Stimulated activated CD4-positive, alpha-beta T cell treated with anti-CD3 and anti-CD28 coated beads, Interleukin-1b, Interleukin-23, amount 100 ng/mL, for 1 hour (primary cell): ENCODE measurements at regions not wholly inside any gene's neighbourhood (a gene's known extent, or its start where the extent isn't known, plus 50 kb on each side); places are given as distances from the start of the nearest gene placed in this dataset.
"Not testable (repeated sequence)": the region's sequence is repeated elsewhere in the genome, so short reads cannot be mapped to it uniquely, and the experiment has no call there.

Experiments
- DNase-seq, 2 donors: peaks; one replicate each; pipeline ENCODE4 v3.0.0-alpha.2; 2020; ENCODE audit warnings: low read depth in 2 of 2

DNA sequence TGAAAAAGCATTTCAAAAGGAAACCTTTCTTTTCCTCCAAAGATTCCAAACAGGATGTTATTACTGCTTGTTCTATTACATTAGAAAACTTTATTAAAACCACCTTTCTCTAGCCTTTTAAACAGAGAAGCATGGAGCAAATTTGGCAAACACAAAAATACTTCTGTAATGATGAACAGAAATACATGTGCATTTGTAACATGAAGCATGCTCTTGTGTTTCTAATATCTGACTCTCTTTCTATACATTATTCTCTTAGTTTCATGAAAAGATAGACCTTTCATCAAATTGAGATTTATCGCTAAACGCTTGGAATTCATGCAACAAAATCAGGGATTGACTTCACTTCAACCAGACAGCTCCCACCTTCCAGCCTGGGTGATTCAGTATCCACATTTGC, 152.8 kb upstream of the IRS2 start:
- no peak for DNase-seq

DNA sequence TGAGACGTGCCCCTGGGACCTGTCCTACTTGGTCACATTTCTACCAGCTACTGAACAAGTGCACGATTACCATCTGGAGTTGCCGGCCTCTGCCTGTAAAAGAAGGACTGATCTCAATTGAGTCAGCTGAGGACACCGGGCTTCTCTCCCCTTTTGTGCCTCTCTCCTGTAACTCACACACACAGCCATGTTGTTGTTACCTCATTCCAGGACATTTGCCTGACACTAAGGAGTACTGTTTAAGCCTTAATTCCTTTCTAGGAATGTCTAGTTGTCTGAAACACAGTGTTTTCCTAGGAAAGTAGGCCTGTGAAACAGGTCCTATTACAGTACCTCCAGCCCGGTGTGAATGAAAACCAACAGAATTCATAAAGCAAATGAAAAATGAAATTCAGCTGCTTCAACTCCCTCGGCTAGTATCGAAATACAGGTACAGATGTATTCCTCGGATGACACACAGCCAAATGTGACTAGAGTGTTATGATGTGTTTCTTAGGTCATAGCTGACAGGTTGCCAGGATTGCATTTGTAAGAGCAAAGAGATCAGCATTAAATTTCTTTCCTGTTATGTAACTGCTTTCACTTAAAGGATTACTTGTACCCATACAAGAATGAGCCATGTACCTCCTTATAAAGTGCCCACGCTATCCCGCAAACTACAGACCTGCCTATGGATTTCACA, 152.0 kb upstream of the IRS2 start:
- no peak for DNase-seq

DNA sequence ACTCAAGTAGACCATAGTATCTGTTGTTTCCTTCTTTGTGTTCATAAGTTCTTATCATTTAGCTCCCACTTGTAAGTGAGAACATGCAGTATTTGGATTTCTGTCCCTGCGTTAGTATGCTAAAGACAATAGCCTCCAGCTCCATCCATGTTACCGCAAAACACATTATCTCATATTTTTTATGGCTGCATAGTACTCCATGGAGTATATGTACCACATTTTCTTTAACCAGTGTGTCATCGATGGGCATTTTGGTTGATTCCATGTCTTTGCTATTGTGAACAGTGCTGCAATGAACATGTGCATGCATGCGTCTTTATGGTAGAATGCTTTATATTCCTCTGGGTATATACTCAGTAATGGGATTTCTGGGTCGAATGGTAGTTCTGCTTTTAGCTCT, 148.1 kb upstream of the IRS2 start:
- DNase-seq: not testable (repeated sequence)

DNA sequence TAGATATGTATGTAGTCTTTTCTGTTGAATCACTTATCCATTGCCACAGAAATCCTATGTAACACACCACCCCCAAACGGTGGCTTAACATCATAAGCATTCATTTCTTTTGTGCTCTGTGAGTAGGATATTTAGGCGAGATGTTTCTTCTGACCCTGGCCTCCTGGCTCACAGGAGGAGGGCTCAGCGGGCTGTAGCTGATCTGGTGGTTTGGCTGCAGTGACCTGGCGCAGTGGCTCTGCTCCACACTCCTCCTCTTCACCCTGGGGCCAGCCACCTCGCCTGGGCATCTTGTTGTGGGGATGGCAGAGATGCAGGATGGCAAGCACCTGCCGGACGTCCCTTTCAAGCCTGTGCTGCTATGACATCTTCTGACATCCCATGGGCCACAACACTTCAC, 147.1 kb upstream of the IRS2 start:
- no peak for DNase-seq

DNA sequence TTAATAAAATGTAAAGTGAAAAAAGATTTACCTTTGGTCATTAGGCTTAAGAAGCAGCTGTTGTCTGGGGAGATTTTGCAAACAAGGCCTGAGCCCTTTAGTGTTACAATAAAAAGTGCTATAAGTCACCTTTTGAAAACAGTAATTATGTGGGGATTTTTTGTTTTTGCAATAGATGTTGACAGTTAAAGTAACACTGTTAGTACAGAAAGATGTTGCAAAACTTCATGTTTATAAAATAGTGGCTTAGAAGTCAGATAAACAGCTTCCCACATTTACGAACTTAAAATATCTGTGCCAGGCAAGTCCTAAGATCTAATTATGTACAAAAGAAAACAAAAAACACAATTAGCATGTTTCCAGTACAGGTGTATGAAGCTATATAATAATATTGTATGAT, 138.0 kb upstream of the IRS2 start:
- DNase-seq: no peak

DNA sequence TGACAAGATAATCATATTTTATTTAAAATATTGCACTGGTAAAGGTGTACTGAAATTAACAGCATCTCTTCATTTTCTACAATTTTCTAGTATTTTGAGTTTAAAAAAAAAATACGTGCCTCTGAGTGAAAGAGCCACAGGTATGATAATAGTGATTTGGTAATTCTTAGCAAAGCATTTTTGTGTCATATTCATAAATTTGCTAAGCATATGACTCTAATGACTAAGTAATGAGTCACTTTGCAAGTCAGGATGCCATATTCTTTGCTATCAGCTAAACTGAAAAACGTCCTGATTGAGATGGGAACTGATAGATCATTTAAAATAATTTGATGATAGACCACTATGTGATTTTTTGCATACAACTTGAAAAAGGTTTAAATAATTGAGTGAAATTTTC, 136.1 kb upstream of the IRS2 start:
- no peak for DNase-seq

DNA sequence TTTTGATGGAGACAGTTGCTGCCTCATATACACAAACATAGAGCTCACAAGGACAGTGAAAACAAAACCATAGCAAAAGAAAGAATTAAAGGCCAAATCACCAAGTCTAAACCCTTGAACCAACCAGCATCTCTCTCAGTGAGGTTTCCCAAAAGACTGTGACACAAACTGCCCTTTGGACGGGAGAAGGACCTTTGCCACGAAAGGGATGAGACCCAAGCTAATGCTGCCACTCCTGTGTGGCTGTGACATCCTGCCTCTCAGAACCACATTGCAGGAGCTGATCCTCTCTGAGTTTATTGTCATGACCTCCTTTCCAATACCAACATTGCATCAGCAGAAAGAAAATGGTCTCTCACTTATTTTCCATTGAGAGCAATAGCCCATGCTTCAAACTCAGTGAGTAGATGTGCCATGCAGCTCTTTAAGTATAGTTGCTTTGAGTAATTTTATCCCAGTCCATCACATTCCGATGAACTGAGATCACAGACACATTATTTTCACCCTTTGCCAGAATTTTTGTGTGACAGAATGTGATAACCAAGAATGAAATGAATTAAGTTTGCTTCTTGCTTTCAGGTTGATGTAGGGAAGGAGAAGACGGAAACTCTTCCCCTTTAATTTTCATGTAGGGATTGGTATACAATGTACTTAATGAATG, 133.5 kb upstream of the IRS2 start:
- no peak for DNase-seq

DNA sequence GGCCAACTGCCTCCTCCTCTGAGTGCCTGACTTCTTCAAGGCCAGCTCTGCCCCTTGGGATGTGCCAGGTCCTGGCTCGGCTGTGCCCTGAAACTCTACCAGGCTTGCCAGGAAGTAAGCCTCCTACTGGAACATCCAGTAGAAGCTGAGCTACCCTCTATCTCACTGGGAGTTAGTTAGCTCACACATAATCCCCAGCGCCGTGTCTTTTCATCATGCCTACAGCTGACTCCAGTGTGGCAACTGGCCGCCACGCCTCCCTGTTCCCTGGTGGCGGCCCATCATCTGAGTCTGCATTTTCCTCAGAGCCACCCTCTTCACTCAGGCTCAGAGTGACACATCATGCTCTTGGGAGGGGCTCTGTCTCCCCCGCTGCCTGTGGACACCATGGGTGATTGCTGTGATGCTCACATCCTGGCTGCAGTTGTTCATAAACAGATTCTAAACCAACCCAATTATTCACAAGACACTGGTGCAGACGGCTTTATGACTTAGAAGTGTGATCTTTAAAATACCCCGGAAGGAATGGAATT, 131.9 kb upstream of the IRS2 start:
- DNase-seq: no peak

DNA sequence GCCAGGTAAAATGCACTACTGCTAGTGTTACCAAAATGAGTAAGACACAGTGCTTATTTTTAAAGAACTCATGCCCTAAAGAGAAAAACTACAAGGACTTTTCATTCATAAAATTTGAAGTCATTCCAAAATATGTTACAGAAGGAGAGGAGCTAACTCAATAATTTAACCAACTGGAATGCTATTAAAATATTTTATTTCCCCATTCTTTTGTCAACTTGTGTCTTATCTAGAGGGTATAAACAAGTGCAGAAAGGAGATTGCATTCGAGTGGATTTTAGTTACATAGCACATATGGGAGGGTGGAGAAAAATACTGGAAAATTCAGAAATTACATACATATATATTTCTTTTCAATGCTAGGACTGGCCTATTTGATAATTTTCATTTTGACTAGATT, 131.0 kb upstream of the IRS2 start:
- DNase-seq: no peak

DNA sequence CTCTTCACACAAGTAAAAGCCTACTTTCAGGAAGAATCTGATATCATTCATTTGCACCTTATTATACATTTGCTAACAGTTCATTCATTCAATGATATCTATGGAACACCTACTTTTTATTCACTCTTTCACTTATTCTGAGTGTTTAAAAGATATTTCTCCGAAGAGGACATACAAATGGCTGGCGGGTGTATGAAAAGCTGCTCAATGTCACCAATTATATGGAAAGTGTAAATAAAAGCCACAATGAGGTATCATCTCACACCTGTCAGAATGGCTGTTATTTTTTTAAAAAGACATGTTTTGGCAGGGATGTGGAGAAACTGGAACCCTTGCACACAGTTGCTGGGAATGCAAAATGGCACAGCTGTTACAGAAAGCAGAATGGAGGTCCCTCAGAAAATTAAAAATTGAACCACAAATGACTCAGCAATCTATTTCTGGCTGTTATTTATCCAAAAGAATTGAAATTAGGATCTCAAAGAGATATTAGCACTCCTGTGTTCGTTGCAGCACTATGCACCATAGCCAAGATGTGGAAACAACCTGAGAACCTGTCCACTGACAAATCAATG, 127.6 kb upstream of the IRS2 start:
- no peak for DNase-seq

DNA sequence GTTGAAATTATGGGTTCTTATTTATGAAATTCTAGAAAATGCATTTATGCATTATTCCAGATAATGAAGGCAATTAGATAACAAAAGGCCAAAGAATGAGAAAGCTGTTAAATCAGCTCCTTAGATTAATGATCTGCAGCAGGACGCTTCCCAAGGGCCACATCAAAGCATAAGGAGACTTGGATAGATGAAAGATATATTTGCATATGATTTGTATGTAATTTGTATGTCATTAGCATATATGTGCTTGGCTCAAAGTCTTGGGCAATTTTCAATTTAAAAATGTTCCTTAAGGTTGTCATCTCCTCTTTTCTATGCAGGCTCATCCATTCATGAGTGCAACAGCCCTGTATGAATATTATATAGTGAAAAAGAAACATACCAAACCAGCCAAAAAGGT, 126.8 kb upstream of the IRS2 start:
- no peak for DNase-seq

DNA sequence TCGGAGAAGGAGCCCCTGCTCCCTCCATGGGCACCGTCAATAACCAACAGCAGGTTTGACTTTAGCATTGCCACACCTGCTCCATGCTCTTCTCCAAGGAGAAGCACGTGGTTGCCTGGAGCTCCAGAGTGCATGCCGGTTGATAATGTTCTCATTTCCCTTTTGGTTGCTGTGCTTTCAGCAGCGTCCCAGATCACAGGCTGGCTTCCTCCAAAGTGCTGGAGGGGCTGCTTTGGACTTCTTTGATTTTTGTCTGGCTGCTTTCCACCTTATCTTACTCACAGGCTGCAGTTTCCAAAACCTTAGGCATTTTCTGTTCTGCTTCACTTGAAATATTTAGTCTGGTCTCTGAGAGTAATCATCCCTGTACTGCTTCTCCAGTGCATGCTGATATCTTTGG, 123.8 kb upstream of the IRS2 start:
- no peak for DNase-seq

DNA sequence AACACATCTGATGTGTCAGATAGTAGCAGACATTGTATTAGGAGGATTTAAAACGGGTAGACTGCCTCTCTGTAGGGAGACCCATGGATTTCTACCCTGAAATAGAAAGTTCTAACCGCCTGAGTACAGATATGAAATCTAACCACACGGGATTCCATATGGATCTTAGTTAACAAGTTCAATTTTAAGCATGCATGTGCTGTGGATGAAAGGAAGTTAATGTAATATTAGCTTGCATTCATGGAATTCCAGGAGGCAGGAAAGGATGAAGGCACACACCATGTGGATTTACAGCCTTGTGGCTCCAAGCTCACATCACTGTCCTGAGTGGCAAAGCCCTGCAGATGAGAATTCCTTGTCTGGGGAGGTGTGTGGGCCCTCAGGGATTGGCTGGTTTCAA, 120.6 kb upstream of the IRS2 start:
- no peak for DNase-seq

DNA sequence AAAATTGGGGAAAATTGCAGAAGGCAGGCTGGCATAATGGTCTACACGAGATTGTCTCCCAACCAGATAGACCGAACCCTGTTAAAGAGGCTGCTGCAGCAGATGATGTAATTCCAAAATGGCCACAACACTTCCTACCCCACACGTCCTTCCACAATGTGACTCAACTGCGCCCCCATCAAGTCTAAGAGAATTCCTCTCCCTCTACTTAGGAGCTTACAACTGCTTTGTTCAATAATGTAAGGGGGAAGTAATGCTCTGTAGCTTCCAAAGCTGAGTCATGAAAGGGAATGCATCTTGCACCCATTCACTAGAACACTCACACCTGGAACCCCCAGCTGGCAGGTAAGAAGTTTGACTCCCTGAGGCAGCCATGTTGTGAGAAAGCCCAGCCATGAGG, 117.8 kb upstream of the IRS2 start:
- no peak for DNase-seq

DNA sequence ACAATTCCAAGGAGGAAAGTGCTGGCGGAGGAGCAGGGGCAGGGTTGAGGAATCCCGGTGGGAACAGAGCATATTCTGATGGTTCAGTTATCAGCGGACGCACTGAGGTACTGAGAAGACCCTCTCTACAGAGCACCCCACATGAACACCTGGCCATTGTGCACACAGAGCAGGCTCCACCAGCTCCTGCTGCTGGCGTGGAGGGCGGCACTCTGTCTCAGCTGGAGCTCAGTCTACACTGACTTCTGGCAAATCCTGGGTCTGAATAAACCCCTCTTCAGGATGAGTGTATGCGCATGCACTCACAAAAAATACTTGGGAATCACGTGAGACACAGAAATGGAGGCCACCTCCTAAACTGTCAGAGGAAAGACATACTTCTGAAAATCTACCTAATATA, 114.4 kb upstream of the IRS2 start:
- DNase-seq: no peak

DNA sequence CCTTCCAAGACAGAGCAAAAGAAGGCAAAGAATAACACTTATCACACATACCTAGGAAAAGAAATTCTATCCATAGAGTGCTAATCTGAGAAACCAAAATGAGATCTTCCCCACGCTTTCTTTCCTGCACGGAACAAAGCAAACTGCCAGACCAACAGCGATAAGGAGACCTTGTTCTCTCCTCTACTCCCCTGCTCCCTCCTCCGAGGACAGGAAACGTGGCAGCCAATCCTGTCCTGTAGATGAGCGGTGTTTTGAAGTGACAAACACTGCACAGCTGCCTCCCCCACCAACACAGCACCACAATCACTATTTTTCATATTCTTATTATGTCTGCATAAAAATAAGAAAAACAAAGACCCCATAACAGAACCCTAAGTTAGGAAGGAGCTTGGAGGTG, 113.9 kb upstream of the IRS2 start:
- no peak for DNase-seq

DNA sequence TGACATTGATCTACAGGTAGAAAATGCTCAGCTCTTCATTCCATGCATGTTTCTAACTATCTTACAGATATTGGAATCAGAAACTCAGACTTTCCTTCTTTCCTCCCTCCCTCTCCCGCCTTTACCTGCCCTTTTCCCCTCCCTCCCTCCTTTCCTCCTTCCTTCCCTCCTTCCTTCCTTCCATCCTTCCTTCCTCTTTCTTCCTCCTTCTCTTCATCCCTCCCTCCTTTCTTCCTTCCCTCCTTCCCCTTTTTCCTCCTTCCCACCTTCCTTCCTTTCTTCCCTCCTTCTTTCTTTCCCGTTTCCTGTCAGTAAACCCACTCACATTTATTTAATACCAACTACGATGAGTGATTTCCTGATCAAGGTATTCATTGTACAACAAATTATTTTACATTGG, 113.4 kb upstream of the IRS2 start:
- DNase-seq: no peak

DNA sequence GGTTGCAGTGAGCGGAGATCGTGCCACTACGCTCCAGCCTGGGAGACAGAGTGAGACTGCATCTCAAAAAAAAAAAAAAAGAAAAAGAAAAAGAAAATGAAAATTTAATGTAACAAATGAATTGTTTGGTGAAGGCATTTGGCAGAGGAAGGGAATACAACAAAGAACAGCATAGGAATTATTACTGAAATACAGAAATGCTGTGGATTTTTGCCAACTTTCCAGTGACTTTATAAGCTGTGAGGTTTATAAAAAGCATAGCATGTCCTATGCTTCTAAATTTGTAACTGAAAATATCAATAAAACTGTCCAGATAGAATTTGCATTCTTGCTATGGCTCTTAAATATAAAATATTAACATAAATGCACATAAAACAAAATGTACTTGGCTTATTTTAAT, 112.9 kb upstream of the IRS2 start:
- no peak for DNase-seq

DNA sequence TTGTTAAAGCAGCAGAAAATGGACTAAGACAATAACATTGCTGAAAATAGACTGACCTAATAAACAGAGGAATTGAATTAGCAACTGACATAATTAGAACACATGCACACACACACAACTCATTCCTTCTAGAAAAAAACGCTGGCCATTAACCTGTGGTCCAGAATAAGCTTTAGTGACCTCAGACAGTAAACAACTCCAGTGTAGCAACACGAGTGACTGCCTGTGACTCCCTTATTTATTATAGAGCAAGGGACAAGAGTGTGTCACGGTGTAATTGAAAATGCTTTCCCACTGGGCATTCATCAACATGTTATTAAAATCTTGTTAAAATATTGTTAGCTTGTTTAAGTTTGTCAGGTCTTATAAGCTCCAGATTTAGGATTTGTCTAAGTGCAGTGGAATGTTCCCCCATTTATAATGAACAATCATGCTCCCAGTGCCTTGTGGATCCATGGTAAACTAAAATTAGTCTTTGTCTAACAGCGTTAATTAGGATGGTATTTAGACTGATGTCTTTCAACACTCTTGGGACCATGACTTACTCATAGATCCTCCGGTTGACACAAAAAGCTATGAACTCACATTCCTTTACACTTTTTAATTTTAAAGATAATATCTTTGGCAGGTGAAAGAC, 111.7 kb upstream of the IRS2 start:
- DNase-seq: no peak

DNA sequence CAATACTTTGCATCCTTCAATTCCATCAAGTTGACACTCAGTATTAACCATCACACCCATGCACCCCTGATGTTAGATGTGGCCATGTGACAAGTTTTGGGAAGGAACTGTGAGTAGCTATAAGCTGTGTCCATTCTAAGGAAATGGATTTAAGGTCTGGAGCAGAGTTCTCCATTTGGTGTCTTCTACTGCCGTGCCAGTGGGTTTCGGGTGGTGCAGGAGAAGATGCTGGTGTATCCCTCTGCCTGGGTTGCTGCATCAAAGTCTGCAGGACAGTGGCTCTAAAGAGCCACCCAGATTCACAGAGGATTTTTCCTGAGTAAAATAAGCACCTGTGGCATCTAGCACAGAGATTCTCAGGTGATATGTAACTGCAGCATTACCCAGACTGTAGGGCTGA, 105.7 kb upstream of the IRS2 start:
- no peak for DNase-seq

DNA sequence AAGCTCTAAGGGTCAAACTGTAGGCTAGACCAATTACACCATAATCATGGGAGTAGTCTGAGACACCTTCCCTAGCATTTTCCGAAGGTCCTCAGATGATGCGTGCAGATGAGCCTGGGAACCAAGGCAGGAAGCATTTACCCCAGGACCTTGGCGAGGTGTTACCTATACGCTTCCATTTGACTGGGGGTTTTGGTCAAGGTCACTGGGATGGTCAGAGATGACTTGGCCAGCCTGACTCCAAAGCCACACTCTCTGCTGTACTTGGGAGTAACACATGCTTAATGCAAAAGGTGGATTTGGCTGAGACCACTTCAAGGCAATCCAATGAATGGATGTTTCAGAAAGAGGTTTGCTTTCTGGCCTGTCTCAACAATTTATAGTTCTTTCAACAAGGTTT, 98.9 kb upstream of the IRS2 start:
- DNase-seq: no peak

DNA sequence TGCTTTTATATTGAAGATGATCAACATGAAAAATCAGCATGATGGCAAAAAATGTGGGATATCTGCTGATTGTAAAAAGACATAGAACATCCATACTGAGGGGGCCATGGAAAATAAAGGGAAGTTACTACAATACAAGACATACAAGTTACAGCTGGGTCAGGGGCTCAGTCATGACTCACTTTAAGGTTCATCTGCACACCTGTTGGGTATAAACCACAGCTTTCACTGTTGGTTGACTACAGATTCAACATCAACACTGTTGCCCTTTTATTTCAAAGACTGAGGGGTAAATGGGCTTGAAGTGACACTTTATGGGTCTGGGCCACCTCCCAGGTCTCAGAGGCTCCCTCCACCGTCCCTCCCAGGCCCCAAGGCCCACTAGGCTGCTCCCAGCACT, 98.1 kb upstream of the IRS2 start:
- no peak for DNase-seq
